GM18873 (cell line): ENCODE measurements at regions not wholly inside any gene's neighbourhood (a gene's known extent, or its start where the extent isn't known, plus 50 kb on each side); places are given as distances from the start of the nearest gene placed in this dataset.
"Not testable (repeated sequence)": the region's sequence is repeated elsewhere in the genome, so short reads cannot be mapped to it uniquely, and the experiment has no call there.

Source experiments
- ATAC-seq: cut with Tn5 transposase; IDR thresholded peaks from one replicate; pipeline ENCODE4 v1.9.1; 2021; ENCODE audit warnings: mild to moderate bottlenecking, moderate library complexity, moderate number of reproducible peaks; ENCODE audit not compliant: unreplicated experiment, low FRiP score

DNA sequence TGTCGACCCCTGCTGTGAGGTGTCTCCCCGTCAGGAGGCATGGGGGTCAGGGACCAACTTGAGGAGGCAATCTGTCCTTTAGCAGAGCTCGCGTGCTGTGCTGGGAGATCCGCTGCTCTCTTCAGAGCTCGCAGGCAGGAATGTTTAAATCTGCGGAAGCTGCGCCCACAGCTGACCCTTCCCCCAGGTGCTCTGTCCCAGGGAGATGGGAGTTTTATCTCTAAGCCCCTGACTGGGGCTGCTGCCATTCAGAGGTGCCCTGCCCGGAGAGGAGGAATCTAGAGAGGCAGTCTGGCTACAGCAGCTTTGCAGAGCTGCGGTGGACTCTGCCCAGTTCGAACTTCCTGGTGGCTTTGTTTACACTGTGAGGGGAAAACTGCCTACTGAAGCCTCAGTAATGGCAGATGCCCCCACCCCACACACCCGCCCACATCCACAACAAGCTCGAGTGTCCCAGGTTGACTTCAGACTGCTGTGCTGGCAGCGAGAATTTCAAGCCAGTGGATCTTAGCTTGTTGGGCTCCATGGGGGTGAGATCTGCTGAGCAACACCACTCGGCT is 133.1 kb downstream of the CENPC start:
- ATAC-seq, result not testable (repeated sequence)

DNA sequence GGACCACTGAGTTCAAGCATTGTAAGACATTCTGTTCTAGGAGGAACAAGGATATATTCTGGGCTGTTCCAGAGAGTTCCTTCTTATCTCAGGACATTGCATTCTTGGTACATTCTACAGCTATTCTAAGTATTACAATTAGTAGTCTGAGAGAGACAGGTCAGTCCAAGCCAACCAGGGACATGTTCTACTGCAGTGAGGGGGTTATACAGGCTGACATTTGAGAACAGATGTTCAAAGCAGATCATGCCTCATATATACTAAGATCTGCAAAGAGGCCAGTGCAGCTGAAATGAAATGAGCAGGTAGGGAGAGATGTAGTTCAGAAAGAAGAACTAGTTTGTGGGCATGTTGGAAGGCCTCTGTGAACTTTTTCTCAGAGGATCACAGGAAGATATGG is 142.0 kb downstream of the CENPC start:
- no peak for ATAC-seq

DNA sequence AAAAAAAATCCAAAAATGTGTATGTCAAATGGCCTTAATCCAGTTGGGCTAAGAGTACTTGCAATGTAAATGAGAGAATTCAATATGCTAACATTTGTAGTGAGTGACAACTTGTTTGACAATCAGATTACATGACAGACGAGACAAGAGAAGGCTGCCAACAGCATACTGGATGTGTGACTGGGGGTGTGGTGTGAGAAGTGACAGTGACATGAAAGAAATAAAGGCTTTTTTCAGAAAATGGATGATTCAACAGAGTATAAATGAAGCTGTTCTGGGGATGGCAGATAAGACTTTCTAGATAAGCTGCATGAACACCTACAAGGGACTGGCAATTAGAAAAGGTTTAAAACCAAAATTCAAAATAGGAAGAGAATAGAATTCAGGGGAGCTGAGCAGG is 143.4 kb downstream of the CENPC start:
- ATAC-seq, result no peak

DNA sequence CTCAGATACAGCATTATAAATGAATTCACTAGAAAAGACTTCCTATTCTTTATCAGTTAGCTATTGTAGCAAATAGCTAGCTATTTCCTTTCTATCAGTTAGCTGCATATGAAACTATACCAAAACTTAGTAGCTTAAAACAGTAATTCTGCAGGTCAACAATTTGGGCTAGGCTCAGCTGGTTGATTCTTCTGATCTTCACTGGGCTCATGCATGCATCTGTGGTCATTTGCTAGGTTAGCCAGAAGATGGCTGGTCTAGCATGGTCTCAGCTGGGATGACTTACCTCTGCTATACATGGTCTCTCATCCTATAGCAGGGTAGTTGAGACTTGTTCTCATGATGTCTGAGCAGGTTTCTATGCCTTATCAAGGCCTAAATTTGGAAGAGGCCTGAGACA is 147.4 kb downstream of the CENPC start:
- no peak for ATAC-seq

DNA sequence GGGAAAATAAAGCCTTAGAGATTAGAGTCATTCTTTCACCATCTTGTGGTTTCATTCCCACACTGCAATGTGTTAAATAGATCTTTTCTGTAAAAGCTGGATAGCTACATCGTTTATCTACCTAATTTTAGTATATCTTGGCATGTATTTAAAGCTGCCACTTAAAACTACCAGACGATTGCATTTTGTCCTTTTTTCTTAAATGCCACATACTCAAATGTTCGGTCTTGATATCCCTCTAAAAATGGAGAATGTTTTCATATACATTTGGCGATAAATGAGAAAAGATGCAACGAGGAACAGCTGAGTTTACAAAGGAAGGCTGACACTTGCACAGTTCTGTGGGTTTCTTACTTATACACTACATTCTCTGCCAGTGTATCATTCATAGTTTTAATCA is 148.3 kb downstream of the CENPC start:
- ATAC-seq, result no peak

DNA sequence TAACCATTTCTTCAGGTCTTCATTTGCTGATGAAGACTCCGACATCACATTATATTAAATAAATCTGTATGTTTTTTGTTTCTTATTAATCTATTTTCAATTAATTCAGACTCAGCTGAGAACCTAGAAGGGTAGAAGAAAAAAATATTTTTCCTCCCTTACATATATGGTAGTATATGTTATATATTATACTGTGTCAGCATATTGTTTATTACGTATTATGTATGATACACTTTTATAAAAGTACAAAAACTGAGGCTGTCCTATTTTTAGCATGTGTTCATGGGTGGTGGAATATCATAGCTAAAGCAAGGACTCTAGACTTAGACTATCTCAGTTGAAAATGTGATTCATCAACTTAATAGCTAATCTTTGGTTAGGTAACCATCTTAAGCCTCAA is 149.3 kb downstream of the CENPC start:
- no peak for ATAC-seq

DNA sequence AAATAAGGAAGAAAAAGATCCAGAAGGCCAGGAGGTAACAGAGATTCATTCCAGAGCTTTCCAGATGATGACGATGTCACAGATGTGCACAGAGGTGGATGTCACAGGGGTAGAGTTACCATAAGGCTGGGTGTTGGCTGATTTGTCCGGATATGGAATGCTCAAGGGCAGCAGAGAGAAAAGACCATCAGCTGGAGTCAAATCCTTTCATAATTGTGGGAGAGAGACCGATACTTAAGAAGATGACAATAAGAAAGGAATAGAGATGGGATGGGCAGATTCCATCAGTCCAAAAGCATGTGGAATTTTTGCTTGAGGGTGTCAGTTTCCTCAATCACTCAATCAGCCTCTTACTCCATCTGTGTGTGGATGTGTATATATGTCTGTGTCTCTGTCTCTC is 150.4 kb downstream of the CENPC start:
- no peak for ATAC-seq

DNA sequence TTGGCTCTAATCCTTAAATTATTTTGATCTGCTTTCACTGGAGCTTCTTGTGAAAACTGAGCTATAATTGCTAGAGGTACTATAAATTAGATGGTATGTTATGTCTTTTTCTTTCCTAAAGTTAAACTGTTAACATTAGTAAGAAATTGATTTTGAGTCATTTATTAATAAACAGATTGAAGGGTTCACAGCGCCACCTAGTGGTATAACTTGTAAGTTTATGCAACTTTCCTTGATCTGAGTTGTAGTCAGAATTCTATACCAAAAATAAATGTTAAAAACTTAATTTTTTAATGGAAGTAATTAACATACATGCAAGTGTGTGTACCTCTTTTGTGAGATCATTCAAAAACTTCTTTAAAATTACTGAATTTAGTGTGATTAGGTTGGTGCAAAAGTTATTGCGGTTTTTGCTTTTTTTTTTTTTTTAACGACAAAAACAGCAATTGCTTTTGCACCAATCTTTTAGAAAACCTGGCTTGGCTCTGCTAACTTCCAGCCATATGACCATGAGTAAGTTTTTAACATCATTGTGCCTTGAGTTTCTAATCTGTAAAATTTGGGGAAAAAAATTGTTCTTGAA is 151.5 kb downstream of the CENPC start:
- no peak for ATAC-seq

DNA sequence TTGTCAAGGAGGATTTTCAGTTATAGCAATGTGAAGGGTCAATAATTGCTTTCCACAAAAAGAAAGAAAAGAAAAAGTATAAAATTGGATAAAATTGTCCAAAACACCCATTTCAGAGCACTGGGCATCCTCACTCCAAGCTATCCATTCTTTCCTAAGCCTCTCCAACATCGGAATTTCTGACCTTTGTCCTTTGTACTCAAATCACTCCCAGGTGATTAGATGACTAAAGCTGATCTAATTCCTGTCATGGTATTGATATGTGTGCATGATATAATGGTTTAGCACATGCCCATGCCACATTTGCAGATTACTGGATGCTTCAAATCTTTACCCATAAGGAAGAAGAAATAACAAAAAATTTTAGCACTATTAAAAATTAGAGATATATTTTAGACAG is 152.3 kb downstream of the CENPC start:
- no peak for ATAC-seq

DNA sequence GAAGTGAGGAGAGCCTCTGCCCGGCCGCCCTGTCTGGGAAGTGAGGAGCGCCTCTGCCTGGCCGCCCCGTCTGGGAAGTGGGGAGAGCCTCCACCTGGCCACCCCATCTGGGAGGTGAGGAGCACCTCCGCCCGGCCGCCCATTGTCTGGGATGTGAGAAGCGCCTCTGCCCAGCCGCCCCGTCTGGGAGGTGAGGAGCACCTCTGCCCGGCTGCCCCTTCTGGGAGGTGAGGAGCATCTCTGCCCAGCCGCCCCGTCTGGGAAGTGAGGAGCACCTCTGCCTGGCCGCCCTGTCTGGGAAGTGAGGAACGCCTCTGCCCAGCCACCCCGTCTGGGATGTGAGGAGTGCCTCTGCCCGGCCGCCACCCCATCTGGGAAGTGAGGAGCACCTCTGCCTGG is 163.9 kb downstream of the CENPC start:
- ATAC-seq, result not testable (repeated sequence)

DNA sequence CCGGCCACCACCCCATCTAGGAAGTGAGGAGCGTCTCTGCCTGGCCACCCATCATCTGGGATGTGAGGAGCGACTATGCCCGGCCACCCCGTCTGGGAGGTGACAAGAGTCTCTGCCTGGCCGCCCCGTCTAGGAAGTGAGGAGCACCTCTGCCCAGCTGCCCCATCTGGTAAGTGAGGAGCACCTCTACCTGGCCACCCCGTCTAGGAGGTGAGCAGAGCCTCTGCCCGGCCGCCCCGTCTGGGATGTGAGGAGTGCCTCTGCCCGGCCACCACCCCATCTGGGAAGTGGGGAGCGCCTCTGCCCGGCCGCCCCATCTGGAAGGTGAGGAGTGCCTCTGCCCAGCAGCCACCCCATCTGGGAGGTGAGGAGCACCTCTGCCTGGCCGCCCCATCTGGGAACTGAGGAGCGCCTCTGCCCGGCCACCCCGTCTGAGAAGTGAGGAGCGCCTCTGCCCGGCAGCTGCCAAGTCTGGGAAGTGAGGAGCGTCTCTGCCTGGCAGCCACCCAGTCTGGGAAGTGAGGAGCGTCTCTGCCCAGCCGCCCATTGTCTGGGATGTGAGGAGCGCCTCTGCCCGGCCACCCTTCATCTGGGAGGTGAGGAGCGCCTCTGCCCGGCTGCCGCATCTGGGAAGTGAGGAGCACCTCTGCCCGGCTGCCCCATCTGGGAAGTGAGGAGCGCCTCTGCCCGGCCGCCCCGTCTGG is 164.4 kb downstream of the CENPC start:
- ATAC-seq, result not testable (repeated sequence)

DNA sequence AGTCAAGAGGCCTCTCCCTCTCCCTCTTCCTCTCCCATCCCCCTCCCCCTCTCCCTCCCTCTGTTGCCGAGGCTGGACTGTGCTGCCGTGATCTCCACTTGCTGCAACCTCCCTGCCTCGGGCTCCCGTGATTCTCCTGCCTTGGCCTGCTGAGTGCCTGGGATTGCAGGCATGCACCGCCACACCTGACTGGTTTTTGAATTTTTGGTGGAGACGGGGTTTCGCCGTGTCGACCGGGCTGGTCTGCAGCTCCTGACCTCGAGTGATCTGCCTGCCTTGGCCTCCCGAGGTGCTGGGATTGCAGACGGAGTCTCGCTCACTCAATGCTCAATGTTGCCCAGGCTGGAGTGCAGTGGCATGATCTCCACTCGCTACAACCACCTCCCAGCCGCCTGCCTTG is 165.1 kb downstream of the CENPC start:
- no peak for ATAC-seq

DNA sequence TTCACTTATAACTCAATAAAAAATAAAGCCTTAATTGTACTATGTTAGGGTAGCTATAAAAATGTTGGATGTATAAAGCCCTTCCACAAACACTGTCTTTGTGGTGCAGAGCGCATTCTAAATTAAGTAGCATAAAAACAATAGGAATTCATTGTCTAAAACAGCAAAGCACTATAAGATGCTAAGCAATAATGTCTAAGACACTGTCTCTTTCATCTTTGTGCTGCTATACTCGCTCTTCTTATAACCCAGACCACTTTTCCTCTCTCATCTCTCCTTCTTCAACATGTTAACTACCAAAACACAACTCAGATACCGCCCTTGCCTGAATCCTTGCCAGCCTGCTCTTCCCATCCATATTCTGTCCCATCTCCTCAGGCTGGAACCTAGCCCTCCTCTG is 170.0 kb downstream of the CENPC start:
- ATAC-seq, result no peak

DNA sequence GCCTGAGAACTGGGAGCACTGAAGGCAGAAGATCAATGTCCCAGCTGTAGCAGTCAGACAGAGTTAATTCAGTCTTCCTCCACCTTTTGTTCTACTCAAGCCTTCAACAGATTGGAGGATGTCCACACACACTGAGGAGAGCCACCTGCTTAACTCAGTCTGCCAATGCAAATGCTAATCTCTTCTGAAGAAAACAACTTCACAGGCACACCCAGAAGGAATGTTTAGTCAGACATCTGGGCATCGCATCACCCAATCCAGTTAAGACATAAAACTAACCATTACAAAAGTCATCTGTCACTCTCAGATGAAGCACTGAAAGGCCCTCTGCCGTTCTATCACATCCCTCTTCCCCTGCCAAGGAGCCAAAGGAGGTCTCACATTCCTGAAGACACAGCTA is 173.7 kb downstream of the CENPC start:
- no peak for ATAC-seq

DNA sequence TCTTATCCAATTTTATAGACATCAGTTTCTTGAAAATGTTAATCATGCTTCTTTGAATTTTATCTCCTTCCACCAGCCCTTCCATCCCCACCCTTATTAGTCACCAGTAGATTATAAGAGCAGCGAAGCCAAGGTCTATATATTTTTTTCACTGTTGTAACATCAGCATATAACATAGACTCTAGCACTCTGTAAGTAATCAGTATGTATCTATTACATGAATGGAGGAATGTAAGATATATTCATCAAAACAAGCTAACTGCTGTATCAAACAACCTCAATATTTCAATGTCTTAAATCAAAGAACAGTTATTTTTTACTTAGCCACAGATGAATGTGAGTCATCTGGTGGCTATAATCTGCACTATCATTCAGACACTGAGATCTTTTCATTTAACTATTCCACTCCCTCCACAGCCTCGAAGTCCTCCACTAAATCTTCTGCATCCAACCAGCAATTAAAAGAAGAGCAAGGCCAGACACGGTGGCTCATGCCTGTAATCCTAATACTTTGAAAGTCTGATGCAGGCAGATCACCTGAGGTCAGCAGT is 178.9 kb downstream of the CENPC start:
- ATAC-seq, result no peak

DNA sequence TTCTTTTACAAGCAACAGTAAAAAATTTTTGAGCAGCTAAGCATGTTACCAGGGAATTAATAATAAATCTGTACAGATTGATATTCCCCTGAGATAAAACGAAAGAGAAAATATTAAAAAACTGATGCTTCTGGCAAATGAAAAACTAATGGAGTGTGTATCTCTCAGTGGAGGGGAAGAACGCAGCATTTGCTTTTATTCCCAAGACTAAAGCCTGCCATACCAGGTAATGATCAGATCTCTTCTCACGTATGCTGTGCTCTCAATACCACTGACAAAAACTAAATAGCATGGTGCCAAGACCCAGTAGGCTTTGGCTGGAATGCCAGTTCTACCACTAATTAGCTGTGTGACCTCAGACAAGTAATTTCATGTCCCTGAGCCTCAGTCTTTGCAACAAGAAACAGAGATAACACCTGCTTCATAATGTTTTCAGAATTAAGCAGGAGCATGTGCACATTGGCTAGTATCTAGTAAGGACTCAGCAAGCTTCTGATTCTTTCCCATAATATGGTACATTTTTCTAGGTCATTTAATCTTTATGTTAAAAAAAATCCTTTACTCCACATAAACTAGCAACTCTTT is 179.6 kb downstream of the CENPC start:
- ATAC-seq, result no peak

DNA sequence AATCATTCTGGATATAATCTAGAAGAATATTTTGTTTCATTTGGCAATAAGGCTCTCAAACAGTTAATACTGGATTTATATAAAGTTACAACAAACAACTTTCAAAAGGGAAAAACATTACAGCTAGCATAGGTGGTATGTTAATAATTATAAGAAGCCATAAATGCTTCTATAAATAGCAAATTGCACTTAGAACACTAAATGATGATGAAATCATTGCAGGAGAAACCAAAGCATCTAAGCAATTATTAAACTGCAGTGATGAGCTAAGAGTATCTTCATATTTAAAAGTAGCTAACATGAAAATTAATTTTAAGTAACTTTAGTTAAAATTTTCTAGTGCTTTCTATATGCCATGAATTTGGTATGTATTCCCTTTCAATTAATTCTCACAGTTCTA is 189.5 kb downstream of the CENPC start:
- ATAC-seq, result no peak

DNA sequence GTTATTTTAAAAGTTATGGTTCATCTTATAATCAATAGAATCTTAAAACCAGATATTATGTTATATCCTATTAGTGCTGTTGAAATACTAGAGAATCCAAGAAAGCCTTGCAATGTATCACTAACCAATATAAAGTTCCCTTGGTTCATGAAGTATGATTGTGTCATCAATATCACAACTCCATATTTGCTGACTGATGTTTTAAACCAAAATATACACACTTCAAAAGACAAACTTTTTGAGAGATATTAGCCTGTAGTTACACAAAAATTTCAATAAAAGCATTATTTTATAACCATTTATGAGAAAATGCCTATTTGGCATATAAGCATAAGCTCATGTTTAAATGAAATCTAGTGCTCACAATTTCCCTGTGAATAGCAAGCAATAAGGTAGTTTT is 198.6 kb downstream of the CENPC start:
- no peak for ATAC-seq

DNA sequence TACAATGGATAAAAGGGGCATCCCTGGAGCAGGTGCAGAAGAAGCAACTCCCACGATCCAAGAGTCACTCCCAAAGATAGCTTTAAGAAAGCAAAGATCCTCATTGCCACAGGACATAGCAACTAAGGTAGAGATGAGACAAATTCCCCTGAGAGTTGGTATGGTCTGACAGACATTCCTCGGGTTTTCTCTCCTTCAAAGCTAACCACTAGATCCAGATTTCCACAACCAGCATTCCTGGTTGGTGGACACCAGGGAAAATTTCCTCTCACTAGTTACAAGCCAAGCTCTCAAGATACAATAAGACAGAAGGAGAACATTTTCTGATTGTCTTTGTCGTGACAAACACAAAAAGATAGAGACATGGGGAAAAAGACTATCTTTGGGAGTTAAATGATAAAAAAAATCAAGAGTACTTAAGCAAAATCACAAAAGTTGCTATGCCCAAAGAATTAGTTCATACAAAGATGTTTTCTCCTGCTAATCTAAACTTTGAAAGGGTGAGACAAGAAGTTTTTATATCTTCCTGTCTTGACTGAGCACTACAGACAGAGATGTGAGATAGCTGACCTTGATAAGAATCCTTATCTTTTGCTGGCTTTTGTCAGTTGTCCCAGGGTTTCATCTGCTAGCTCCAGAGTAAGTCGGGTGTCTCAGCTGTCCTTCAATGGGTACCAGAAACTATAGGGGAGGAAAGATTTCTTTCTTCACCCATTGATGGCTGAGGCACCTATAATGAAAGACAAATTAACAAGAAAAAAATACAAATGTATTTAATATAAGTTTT is 200.5 kb downstream of the CENPC start:
- no peak for ATAC-seq

DNA sequence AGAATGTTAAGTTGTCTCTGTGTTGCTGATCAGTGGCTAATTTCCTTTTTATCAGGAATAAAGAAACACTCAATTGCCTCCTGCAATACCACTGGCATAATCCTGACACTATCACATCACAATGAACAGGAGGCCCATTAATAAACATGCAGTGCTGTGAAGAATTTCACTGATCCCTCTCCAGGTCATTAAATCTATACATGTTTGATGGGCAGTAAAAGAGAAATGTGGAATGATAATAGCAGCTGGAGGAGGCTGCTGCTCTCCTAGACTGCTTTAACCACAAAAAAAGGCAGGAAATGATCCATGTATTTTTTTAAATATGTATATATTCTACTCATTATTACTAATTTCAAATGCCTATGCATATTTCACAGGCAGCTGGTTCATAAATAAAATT is 202.1 kb downstream of the CENPC start:
- no peak for ATAC-seq

DNA sequence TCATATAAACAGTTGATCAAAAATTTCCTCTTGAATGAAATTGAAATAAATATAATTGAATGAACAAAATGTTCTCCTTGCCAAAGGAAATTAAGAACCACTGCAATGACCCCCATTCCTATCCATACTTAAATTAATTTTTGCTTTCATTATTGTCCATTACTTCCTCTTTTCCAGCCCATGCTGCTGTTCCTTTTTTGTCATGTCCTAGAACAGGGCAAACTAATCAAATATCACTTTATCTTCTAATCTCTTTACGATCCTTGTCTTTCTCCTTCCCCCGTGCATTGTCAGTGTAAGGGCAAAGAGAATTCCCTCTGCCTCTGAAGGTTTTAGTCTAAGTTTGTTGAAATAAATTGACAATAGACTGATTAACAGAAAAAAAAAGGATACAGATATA is 203.0 kb downstream of the CENPC start:
- ATAC-seq, result no peak
